Omental fat pad (tissue), 3 donors: ENCODE measurements at regions not wholly inside any gene's neighbourhood (a gene's known extent, or its start where the extent isn't known, plus 50 kb on each side); places are given as distances from the start of the nearest gene placed in this dataset.

Source experiments
- ATAC-seq: fragments of 150-250 bp; one replicate; pipeline ENCODE4 v1.9.1; 2016; ENCODE audit warnings: mild to moderate bottlenecking, moderate library complexity; ENCODE audit not compliant: low FRiP score
- DNase-seq: peaks from one replicate; pipeline ENCODE4 v3.0.0-alpha.2; 2019; ENCODE audit warnings: low spot score
- CTCF ChIP-seq, 3 donors: fragments of 450-650 bp; IDR thresholded peaks; one replicate each; pipeline ENCODE4 v1.5.1; 2016 to 2017; ENCODE audit warnings: antibody characterized with exemption in 3 of 3, mild to moderate bottlenecking in 3 of 3, moderate library complexity in 2 of 3

GRCh38 chr14:86943391-86944365 is 1049.3 kb downstream of the GALC start:
- ATAC-seq (no peak), DNase-seq (no peak)
- no peak for TF ChIP-seq CTCF (IDR thresholded peaks at IDR 0.05)

DNA sequence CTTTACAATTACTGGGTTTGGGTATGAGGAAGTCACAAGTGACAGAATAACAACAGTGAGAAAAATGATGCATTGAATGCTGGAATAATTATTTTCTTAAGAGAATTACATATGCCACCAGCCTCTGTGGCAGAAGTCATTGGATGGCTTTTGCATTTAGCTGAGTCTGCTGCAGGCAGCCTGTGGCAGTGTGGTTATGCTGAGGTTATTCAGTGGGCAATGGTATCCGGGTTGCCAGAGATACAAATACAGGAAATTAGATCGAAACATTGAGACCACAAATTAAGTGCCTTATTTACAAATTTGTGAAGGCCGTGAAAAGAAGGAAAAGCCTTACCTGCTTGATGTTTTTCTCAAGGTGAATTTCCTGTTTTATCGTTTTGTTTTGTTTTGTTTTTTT is 1050.0 kb downstream of the GALC start:
- ATAC-seq (no peak), DNase-seq (no peak)
- TF ChIP-seq CTCF (IDR thresholded peaks at IDR 0.05) = no peak

DNA sequence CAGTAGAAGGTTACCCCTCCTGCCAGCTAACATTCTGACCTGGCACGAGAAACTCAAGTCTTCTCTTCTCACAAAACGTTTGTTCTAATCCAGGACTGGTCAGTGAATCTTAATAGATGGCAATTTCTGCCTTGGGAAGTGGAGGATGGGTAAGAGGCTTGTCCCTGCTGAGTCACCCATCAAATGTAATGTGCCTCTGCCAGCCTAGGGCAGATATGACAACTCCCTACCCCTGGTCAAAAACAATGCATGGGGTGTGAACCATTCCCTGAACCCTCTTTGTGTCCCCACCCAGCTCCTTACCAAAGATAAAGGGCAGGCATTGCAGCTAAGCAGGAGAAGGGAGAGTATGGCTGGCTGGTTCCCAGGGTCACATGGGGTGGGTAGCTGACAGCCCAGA is 1052.9 kb downstream of the GALC start:
- ATAC-seq (no peak), DNase-seq (no peak)
- no peak for TF ChIP-seq CTCF (IDR thresholded peaks at IDR 0.05)

DNA sequence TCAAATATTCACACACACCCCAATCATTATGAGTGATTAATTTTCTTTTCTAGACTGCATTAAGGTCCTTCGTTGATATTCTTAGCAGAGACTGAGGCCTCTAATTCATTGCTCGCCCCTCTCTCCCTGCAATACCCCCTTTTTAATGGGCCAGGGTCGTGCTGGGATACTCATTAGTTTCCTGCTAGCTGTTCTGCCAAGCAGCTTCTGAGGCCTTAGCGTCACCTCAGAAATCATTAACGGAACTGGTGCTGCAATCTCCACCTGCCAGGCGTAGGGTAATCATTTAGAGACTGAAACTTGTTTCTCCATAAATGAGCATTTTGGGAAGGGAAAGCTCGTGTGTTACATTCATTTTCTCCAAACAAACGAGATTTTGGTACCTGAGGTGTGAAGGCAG is 1054.7 kb downstream of the GALC start:
- no peak for TF ChIP-seq CTCF (IDR thresholded peaks at IDR 0.05)
- ATAC-seq (no peak), DNase-seq (no peak)

- no peak for TF ChIP-seq CTCF (IDR thresholded peaks at IDR 0.05)
- DNase-seq = no peak
- no peak for ATAC-seq
Observed at GRCh38 chr14:86936556-86936955, 1056.4 kb downstream of the GALC start.

DNA sequence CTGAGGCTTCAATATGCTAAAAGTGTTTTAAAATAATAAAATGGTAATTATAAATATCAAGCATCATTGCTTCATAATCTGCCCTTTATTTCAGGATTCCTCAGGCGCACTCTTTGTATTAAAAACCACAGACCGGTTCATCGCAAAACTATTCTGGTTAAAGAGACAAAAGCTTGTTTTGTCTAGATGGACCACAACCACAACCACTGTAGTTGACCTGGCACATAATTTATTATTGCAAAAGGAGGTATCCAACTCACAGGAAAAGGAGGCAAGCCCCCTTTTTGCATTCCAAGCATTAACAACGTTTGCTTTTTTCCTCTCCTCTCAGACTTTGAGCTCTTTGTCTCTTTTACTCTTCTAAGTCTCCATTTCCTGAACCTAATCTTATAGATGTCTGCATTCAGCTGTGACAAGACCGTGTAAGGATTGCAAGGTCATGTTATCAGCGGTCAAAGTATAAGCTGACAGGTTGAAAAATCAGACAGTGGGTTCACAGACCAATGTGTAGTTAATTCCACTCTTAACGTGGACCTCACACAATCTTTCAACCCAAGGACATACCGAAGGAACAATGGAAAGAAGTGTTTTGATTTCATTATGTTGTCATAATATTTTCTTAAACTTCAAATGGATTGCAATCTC is 1057.6 kb downstream of the GALC start:
- no peak for TF ChIP-seq CTCF (IDR thresholded peaks at IDR 0.05)
- no peak for DNase-seq
- no peak for ATAC-seq
